HCEC 1CT (cell line): ENCODE measurements at regions not wholly inside any gene's neighbourhood (a gene's known extent, or its start where the extent isn't known, plus 50 kb on each side); places are given as distances from the start of the nearest gene placed in this dataset.
"Not testable (repeated sequence)": the region's sequence is repeated elsewhere in the genome, so short reads cannot be mapped to it uniquely, and the experiment has no call there.

Experiments
- DNase-seq: peaks from one replicate; pipeline ENCODE4 v3.0.0-alpha.2; 2017

DNA sequence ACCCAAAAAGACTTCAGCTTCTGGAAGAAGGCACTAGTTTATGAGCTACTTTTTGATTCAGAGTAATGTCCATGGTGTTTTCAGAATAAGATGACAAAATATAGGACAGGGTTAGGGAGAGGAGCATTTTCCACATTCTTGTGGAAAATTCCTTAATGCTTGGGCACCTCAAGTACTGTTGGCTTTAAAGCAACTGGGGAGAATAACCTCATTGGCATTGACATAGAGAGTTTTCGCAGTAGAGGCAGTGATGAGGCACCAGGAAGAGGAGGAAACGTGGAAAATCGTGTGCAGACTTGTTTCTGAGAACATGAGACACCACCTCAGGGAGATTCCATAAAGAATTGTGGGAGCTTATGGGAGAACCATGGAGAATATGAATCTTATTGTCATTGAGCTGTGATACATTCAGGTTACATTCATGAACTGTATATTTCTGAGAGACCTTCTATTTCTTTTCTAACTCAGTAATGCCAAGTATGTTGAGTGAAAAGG is 929.0 kb upstream of the NRXN1 start:
- no peak for DNase-seq

DNA sequence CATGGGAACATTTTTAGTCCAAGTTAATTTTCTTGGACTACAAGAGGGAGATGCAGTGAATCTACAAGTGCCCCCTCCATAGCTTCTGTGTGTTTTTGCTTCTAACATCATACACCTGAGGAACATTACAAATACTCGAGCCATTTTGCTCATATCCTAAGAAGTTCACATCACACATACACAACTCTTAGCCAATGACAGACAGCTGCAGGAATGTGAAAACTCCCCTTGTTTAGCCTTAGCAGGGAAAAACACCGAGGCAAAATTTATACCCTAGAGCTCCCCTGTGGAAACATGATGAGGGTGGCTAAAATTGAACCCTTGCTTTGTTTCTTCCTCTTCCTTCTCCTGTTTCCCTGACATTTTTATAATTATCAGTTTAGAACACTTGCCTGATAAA is 928.3 kb upstream of the NRXN1 start:
- DNase-seq: peak; percentile 19

DNA sequence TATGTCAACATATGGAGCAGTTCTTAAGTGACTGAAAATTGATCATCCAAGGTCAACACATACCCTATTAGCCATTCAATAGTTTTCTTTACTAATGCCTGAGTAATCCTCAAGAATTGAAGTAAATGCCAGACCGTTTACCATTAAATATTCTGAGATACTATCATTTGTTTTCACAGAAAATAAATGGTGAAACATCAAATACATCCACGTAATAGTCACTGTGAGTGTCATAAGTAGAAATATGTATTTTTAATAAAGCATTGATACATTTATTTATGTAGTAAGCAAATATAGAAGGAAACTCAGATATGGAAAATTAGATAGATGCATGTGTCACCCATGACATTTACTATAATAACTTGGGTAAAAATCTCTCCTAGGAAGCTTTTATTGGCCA is 927.8 kb upstream of the NRXN1 start:
- peak; percentile 20 for DNase-seq

DNA sequence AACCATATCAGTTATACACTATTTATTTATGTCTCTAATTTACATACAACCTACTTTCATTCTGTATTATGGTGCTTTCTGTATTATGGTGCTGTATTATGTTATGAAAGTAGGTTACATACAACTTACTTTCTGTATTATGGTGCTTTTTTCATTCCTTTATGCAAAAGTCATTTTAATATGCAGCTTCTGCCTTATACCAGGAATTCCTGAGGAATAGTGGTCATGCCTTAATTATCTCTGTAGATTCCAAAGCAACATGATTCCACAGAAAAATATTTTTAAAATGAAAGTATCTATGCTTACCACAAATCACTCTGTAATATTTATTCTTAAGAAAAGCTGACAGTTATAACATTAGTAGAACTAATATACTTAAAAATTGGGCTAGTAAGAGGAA is 922.0 kb upstream of the NRXN1 start:
- peak; percentile 23 for DNase-seq

DNA sequence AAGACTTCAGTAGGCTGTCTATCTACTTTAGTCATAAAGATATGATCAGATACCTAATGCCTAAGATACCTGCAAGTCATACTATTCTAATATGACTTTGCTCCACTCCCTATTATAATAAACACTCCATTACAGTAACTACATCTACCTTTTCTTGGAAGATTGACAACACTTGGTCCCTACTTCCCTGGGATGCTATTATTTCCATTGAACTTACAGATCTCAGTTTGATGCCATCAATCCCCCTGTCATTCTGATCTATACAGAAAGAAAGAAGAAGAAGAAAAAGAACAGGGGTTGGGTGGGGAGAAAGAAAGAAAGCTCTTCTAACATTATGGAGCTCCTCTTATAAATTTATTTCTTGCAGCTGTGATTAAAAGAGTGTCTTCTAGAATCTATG is 889.1 kb upstream of the NRXN1 start:
- no peak for DNase-seq

DNA sequence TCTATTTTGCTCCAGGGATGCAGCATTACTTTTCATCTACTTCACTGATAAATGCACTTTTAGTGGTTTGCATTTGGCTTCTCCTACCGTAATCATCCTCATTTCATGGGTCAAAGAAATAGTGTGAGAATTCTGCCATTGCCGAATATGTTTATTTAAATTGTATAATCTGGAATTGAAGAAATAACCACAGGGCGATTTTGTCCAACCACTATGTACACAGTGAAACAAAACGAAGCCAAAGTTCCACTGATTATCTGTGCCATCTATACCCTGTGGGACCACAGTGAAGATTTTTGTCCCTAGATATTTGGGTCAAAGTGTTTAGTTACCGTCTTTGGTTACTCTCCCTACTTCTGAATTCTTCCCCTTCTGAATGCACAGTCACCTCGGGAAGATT is 888.6 kb upstream of the NRXN1 start:
- no peak for DNase-seq

DNA sequence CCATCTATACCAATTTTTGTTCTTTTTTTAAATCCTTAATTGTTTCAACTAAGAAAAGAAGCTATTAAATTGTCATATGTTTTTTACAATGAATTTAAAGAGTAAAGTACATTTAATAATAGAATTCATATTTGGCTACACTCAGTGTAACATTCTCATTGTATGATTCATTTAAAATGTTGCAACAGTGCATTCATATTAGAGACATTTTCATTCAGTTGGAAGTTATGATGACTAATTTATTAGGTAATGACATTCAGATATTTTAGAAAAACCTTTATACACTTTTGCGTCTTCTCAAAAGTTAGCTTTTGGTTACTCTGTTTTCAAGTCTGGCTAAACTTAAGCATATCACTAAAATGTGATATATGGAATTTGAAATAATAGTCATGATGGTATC is 887.5 kb upstream of the NRXN1 start:
- peak; percentile 71 for DNase-seq

DNA sequence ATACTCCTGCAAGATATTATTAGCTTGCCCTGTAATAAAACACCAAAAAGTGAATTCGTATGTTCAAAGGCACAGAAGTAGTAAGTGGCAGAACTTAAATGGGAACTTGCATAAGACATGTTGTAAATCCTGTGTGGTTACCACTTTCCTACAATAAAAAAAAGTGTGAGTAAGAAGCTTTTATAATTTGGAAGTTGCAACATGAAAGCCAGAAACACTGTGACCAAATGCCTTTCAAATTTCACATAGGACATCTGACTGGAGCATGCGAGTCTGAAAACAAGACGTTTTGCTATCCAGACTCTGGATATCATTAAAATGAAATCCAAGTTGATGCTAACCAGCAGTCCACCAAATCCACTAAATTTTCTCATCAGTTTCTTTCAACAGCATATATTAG is 886.2 kb upstream of the NRXN1 start:
- peak; percentile 59 for DNase-seq

DNA sequence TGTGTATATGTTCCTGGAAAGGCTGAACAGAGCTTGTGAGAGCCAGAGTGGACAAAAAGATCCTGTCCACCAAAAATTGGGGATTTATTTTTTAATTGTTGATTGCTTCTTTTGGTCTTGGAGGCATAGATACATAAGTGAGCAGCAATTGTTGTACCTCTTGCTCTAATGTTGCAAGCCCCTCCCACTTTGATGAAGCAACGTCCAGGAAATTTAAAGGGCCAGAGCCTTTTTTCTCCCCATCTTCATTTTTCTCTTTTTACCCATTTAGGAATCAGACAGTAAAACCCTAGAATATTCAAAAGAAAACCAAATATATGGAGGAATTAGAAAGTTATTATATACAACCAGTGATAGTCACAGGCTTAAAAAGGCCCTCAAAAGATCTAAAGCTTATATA is 871.8 kb upstream of the NRXN1 start:
- no peak for DNase-seq

DNA sequence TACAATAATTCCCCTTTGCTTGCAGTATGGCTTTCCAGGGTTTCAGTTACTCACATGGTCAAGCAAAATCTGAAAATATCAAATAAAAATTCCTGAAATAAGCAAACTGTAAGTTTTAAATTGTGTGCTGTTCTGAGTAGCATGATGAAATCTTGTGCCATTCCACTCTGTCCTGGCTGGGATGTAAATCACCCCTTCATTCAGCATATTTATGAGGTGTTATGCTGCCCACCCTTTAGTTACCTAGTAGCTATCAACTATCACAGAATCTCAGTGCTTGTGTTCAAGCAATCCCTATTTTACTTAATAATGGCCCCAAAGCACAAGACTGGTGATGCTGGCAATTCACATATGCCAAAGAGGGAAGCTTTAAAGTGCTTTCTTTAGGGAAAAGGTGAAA is 867.7 kb upstream of the NRXN1 start:
- DNase-seq: no peak

DNA sequence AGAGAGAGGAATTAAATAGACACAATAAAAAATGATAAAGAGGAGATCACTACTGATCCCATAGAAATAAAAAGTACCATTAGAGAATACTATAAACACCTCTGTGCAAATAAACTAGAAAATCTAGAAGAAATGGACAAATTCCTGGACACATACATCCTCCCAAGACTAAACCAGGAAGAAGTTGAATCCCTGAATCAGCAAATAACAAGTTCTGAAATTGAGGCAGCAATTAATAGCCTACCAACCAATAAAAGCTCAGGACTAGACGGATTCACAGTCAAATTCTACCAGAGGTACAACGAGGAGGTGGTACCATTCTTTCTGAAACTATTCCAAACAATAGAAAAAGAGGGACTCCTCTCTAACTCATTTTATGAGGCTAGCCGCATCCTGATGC is 862.7 kb upstream of the NRXN1 start:
- DNase-seq: not testable (repeated sequence)

DNA sequence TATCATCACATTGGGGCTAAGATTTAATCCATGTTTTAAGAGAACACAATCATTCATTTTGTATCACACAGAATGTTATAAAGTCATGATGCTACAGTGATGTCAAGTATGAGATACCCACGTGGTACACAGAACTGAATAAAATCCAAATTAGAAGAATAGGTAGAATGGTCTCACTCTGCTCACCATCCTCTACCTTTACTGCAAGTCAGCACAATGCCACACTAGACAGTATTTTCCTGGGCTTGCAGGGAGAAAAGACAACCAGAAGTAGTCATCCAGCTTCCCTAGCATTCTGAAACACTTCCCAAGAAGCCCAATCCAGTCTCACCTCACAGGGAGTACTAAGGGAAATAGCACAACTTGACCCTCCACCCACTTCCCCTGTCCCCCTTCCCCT is 856.2 kb upstream of the NRXN1 start:
- no peak for DNase-seq

DNA sequence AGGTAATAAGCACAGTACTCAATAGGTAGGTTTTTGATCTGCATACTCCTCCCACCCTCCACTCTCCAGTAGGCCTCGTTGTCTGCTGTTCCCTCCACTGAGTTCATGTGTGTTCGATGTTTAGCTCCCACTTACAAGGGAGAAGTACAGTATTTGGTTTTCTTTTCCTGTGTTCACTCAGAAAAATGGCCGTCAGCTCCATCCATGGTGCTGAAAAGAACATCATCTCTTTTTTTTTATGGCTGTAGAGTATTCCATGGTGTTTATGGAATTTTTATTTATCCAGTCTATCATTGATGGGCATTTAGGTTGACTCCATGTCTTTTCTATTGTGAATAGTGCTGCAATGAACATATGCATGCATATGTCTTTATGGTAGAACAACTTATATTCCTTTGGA is 849.7 kb upstream of the NRXN1 start:
- DNase-seq: no peak

DNA sequence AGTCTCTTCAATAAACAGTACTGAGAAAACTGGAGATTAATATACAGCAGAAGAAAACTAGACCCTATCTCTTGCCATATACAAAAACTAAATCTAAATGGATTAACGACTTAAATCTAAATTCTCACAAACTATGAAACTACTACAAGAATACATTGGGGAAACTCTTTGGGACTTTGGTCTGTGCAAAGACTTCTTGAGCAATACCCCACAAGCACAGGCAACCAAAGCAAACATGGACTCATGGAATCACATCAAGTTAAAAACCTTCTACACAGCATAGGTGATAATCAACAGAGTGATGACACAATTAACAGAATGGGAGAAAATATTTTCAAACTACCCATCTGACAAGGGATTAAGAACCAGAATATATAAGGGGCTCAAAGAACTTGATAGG is 848.2 kb upstream of the NRXN1 start:
- no peak for DNase-seq

DNA sequence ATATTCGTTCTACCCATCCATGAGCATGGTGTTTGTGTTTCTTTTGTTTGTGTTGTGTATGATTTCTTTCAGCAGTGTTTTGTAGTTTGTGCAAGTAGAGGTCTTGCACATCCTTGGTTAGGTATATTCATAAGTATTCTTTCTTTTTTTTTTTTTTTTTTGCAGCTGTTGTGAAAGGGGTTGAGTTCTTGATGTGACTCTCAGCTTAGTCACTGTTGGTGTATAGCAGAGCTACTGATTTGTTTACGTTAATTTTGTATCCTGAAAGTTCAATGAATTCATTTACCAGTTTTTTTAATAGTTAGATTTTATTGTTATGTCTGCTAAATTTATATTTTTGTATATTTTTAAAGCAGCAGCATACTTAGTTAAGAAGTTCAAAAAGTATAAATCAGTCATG is 834.4 kb upstream of the NRXN1 start:
- DNase-seq: peak; percentile 50

DNA sequence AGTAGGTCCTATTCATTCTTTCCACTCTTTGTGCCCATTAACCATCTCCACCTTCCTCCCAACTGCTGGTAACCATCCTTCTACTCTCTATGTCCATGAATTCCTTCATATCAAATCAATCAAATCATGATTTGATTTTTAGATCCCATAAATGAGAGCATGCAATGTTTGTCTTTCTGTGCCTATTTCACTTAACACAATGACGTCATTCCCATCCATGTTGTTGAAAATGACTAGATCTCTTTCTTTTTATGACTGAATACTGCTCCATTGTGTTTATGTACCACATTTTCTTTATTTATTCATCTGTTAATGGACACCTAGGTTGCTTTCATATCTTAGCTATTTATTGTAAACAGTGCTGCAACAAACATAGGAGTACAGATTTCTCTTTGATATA is 827.3 kb upstream of the NRXN1 start:
- DNase-seq: no peak

DNA sequence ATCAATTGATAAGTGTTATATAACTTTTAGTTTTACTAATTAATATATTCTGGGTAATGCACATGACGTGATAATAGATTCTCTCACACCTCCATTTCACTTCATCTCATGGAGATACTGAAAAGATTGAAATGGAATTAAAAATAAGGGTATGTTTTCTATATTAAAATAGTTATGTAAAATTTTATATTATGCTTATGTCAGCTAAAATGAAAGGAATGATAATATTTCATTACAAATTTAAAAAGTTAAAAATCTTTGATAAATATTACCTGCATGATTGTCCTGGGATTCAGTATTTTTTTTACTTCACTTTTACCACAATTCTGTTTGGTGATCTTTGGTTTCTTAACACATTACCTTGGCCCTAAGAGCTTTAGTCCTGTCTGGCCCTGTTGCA is 823.8 kb upstream of the NRXN1 start:
- no peak for DNase-seq

DNA sequence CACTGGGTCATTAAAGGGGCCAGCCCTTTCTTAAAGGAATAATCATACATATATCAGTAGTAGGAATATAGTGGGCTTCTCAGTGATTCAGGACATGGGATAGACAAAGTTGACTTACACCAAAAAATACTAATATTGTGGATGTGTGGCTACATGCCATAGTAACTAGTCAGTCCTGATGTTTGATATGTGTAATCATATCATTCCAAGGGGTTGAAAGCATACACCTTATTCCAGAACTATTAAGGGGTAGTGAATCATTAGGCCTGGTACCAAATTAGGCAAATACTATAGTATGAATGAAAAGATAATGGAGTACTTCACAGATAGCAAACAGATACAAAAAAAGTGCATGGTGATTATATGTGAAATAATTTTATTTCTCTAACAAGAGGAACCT is 814.9 kb upstream of the NRXN1 start:
- DNase-seq: no peak

DNA sequence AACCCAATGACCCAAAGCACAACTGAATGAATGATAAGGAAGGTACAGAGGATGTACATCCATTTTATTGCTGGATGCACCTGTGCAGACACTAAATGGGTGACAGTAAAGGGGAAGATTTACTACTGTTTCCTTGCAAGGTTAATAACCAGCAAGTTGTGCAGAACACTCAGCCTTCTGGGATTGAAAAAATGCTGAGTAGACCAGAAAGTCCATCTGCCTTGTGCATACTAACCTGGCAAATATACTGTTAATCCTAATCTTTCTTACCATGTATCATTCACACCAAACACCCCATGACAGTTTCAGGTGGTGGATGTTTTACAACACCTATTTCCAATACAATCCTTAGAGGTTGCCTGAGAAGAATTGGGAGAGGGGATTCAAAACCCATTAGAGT is 814.1 kb upstream of the NRXN1 start:
- DNase-seq: no peak

DNA sequence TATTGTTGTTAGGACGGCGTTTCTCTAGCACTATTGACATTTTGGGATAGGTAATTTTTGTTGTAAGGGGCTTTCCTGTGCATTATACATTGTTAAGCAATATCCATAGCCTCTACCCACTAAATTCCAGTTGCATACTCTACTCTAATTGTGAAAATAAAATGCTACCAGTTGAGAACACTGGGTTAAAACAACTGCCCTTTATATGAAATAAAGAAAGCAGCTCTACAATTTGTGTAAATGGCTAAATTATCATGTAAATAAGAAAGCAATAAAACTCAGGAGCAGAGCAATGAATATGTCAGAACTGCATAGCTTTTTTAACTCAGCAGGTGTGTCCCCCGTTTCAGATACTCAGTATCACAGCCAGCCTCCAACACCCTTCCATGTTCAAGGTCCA is 812.7 kb upstream of the NRXN1 start:
- DNase-seq: no peak

DNA sequence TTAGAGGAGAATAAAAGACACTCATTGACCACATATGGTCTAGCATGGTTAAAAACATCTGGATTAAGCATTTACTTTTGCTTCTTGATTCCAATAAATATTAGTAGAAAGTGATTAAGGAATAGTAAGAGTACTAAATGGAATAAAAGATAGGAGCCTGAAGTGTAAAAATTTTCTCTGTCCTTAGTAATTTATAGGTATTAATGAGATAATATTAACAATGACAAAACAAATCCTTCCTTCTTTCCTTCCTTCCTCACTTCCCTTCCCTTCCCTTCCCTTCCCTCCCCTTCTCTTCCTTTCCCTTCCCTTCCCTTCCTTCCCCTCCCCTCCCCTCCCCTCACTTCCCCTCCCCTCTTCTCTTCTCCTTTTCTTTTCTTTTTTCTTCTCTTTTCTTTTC is 797.5 kb upstream of the NRXN1 start:
- no peak for DNase-seq

DNA sequence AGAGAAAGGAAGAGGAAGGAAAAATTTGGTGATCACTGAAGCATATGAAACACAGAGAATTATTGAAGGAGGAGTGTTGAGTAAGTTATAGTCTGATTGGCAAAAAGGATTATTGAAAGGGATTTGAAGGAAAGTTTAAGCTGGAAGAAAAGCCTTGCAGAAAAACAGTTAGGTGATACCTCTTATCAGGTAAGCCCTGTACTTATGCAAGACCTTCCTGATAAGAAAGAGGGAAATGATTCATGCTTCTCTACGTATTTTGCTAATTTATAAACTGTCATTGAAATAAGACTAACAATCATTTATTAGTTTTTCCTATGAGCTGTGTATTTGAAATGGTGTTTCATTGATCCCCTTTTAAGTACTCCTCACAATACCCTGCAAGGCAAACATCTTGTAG is 793.9 kb upstream of the NRXN1 start:
- DNase-seq: no peak

DNA sequence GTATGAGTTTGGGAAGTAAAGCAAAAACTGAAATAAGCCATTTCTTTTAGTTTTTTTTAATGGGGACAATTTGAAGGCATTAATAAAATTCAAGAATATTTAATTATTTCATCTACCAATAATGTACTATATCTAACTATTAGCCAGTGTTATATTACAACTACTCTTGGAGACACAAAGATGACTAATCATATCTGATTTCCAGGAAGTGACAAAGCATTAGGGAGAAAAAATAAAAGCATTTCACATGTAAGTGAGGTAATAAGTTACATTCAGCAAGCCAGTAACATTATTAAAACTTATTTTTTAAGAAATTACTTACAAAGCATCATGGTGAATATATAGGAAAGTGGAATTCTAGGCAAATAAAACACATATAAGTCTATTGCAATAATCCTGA is 781.3 kb upstream of the NRXN1 start:
- DNase-seq: peak; percentile 70

DNA sequence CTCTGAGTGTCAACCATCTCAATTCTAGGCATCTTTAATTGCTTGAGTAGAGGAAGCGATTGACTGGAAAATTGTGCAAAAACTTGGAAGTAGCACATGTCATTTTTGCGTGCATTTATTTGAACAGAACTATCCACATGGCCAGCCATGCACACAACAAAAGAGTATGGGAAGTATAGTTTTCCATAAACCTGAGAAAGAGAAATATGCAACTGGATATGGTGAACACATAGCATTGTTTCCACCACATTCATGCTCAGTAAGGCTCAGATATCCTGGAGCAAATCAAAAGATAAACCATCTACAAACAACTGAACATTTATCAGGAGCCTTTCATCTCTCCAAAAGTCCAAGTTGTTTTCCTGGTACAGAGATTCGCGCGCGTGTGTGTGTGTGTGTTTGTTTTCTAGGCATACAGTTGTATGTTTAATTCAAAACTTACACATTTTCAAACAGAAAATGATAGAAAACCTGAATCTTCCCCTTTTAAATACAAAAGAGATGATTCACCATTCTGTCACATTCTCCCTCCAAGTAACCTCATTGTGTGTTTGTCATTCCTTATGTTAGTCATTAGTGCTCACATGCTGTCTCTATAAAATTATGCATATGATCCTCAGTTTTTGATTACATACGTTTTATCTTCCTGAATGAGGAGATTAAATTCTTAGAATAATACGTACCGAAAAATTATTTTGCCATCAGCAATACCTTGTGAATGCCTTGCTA is 780.4 kb upstream of the NRXN1 start:
- peak; percentile 60 for DNase-seq

DNA sequence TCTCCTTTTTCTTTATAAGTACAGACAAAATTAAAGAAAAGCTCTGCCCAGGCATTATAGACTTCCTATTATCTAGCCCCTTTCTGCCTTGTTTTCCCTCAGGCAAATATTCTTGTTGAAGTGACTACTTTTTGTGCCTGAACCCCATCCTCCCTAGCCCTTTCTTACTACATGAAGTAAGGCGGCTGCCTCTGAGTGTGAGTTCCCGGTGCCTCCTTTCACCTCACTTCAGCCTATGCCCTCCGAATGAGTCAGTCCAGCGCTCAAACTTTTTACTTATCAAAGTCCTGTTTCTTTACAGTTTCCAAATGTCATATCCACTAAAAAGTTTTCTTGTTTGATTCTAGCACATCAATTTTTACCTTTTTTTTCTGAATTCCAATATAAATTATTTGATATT is 778.3 kb upstream of the NRXN1 start:
- DNase-seq: no peak

DNA sequence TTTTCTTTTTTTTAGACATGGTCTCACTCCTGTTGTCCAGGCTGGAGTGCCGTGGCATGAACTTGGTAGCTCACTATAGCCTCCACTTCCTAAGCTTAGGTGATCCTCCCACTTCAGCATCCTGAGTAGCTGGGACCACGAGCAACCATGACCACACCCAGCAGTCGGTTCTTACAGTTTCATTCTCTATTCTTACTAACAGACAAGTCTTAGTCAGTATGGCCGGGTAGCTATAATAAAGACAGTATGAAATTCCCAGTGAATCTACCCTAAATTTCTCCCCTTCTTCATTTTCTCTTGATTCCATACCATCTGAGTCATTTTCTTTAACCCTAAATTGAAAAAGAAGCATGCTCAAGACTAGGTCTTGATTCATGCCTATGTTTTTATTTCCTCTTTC is 775.3 kb upstream of the NRXN1 start:
- no peak for DNase-seq
